SK-N-SH (cell line): ENCODE measurements at regions not wholly inside any gene's neighbourhood (a gene's known extent, or its start where the extent isn't known, plus 50 kb on each side); places are given as distances from the start of the nearest gene placed in this dataset.

Experiments used
- CTCF ChIP-seq: fragments of 200-600 bp; sonication (generic); IDR thresholded peaks from 2 replicates; pipeline ENCODE4 v1.6.1; 2017; ENCODE audit warnings: antibody characterized with exemption, mild to moderate bottlenecking, moderate library complexity
- JUND ChIP-seq: IDR thresholded peaks from 2 replicates; pipeline ENCODE4 v1.4.0; 2012
- USF2 ChIP-seq: fragments of 150-350 bp; IDR thresholded peaks from 2 replicates; pipeline ENCODE4 v1.6.1; 2017; ENCODE audit warnings: antibody characterized with exemption, low read length, low read depth, borderline replicate concordance

GRCh38 chr21:27036736-27037301 is 69.9 kb upstream of the ADAMTS5 start:
- TF ChIP-seq USF2, result no peak
- TF ChIP-seq CTCF, result no peak
- TF ChIP-seq JUND, result no peak
